ENCODE measurements at regions not wholly inside any gene's neighbourhood (a gene's known extent, or its start where the extent isn't known, plus 50 kb on each side); places are given as distances from the start of the nearest gene placed in this dataset.

DNA sequence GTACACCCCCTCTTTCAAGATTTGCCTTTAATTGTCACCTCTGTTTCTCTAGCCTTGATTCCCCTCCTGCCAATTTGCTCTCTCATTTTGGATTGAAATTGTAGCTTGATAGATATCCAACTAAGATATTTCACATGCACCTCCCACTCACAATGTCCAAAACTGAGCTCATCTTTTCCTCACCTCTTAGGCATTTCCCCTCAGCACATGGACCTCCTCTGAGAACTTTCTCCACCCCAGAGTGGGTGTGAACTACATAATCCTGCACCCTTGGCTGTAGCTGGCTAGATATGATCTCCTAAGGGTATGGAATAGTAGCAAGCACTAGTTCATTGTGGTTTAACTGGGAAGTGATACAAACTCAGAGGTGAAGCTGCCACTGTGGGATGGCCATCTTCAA lies 91.5 kb upstream of the SESN3 start:
- no peak for TF ChIP-seq CTCF (IDR thresholded peaks at IDR 0.05; ENCODE audit: low read depth, low read length, missing control alignments)
- DNase-seq (ENCODE audit: low read depth) = no peak
- in situ Hi-C loops (cut with HindIII; ENCODE audit: low sequenced_read_pairs) = no loop called here
- H3K4me3 ChIP-seq (ENCODE audit: low read depth, low read length) = no peak overlapping the region

GRCh38 chr11:95318498-95318897 lies 87.5 kb upstream of the SESN3 start:
- in situ Hi-C loops (cut with HindIII; ENCODE audit: low sequenced_read_pairs) = no loop called here
- no peak for DNase-seq (ENCODE audit: low read depth)
- H3K4me3 ChIP-seq (ENCODE audit: low read depth, low read length) = no peak overlapping the region
- TF ChIP-seq CTCF (IDR thresholded peaks at IDR 0.05; ENCODE audit: low read depth, low read length, missing control alignments) = no peak

GRCh38 chr11:95308512-95309035 lies 77.6 kb upstream of the SESN3 start:
- H3K4me3 ChIP-seq (ENCODE audit: low read depth, low read length) = no peak overlapping the region
- in situ Hi-C loops (cut with HindIII; ENCODE audit: low sequenced_read_pairs) = no loop called here
- DNase-seq (ENCODE audit: low read depth) = no peak
- no peak for TF ChIP-seq CTCF (IDR thresholded peaks at IDR 0.05; ENCODE audit: low read depth, low read length, missing control alignments)

DNA sequence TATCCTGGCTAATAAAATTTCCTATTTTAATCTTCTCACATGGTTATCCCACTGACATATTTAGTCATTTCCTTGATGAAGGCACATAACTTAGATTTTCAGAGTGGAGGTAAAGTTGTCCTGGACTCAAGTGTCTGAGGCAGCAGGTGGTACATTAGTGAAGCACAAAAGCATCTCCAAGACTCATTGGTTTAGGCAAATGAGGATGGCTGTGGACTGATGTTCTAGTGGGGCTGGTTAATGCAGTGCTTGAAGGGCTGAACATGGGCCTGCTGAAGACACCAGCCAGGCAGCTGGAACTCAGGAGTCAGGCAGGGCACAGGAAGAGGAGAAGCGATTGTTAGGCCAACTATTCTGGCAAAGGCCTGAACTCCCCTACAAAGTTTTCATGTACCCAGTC lies 76.3 kb upstream of the SESN3 start:
- no peak for TF ChIP-seq CTCF (IDR thresholded peaks at IDR 0.05; ENCODE audit: low read depth, low read length, missing control alignments)
- H3K4me3 ChIP-seq (ENCODE audit: low read depth, low read length) = no peak overlapping the region
- no peak for DNase-seq (ENCODE audit: low read depth)
- in situ Hi-C loops (cut with HindIII; ENCODE audit: low sequenced_read_pairs) = no loop called here

- no peak for TF ChIP-seq CTCF (IDR thresholded peaks at IDR 0.05; ENCODE audit: low read depth, low read length, missing control alignments)
- in situ Hi-C loops (cut with HindIII; ENCODE audit: low sequenced_read_pairs) = no loop called here
- DNase-seq (ENCODE audit: low read depth) = no peak
- no peak overlapping the region for H3K4me3 ChIP-seq (ENCODE audit: low read depth, low read length)
These were observed 75.8 kb upstream of the SESN3 start for GRCh38 chr11:95306801-95307200.

DNA sequence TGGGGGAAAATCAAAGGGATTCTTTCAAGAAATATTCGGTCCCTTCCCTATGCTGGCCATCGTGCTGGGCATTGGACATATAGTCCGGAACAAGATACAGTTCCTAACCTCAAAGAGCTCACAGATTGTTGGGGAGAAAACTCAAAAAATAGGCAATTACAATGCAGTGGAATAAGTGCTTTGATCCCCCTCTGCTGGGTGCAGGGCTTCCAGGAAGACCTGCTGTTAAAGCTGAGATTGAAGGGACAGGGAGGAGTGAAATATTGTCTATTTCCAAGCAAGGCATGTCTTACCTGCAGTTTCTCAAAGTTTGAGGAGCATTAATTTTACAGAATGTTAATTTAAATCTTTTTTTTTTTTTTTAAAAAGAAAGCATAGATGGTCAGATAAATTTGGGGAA lies 75.1 kb upstream of the SESN3 start:
- no peak for TF ChIP-seq CTCF (IDR thresholded peaks at IDR 0.05; ENCODE audit: low read depth, low read length, missing control alignments)
- in situ Hi-C loops (cut with HindIII; ENCODE audit: low sequenced_read_pairs) = no loop called here
- no peak for DNase-seq (ENCODE audit: low read depth)
- no peak overlapping the region for H3K4me3 ChIP-seq (ENCODE audit: low read depth, low read length)

GRCh38 chr11:95305705-95306104 lies 74.7 kb upstream of the SESN3 start:
- H3K4me3 ChIP-seq (ENCODE audit: low read depth, low read length) = no peak overlapping the region
- in situ Hi-C loops (cut with HindIII; ENCODE audit: low sequenced_read_pairs) = no loop called here
- no peak for TF ChIP-seq CTCF (IDR thresholded peaks at IDR 0.05; ENCODE audit: low read depth, low read length, missing control alignments)
- no peak for DNase-seq (ENCODE audit: low read depth)
